ENCODE measurements at regions not wholly inside any gene's neighbourhood (a gene's known extent, or its start where the extent isn't known, plus 50 kb on each side); places are given as distances from the start of the nearest gene placed in this dataset.

- no peak for TF ChIP-seq ZFP3 (CRISPR knock-in tag; IDR thresholded peaks at IDR 0.05)
- no peak for TF ChIP-seq TCF4 (CRISPR knock-in tag; IDR thresholded peaks at IDR 0.05; ENCODE audit: borderline replicate concordance)
These were observed 134.7 kb upstream of the GSC start for GRCh38 chr14:94904636-94905035.
